Stomach (tissue), 4 donors: ENCODE measurements at regions not wholly inside any gene's neighbourhood (a gene's known extent, or its start where the extent isn't known, plus 50 kb on each side); places are given as distances from the start of the nearest gene placed in this dataset.

ENCODE experiments used
- CTCF ChIP-seq, 7 experiments: fragments of 450-650 bp in 4 of 7; fragments of 200-600 bp in 3 of 7; sonication (generic) in 3 of 7; IDR thresholded peaks; one replicate each; pipeline ENCODE4 v1.5.1; 2016 to 2019; ENCODE audit warnings: antibody characterized with exemption in 7 of 7, control low read depth in 2 of 7, mild to moderate bottlenecking in 1 of 7
- POLR2AphosphoS5 ChIP-seq, 3 donors: sonication (generic); formaldehyde crosslinking; IDR thresholded peaks; one replicate each; pipeline ENCODE4 v1.6.1; 2016; ENCODE audit warnings: antibody characterized with exemption in 3 of 3

- no peak for TF ChIP-seq CTCF (IDR thresholded peaks at IDR 0.05)
- no peak for TF ChIP-seq POLR2AphosphoS5 (IDR thresholded peaks at IDR 0.05)
Observed at GRCh38 chr2:136487421-136487820, 277.9 kb upstream of the THSD7B start.
